ENCODE measurements at regions not wholly inside any gene's neighbourhood (a gene's known extent, or its start where the extent isn't known, plus 50 kb on each side); places are given as distances from the start of the nearest gene placed in this dataset.

- Histone ChIP-seq H3K4me2 (ENCODE audit: low read length) (no peak overlapping the region), H3K79me1 (ENCODE audit: low read length) (no peaks in the 10 kb centered on the region), H3K79me2 (ENCODE audit: control insufficient read depth, insufficient read depth, low read length, poor library complexity) (no peaks in the 10 kb centered on the region), H3K14ac (ENCODE audit: low read length) (no peak overlapping the region), H2BK5ac (ENCODE audit: low read depth, low read length, poor library complexity) (no peak overlapping the region), H3K36me3 (ENCODE audit: control insufficient read depth in 1 of 2, insufficient read depth in 2 of 2, low read length in 2 of 2) (no peaks in the 10 kb centered on the region), H3K27ac (ENCODE audit: low read depth, low read length) (no peak overlapping the region), H2AK5ac (ENCODE audit: low read length) (no peak overlapping the region), H4K91ac (ENCODE audit: low read depth, low read length) (no peak overlapping the region), H3K4me3 (ENCODE audit: low read depth, low read length) (no peak overlapping the region), H3K27me3 (ENCODE audit: insufficient read depth, low read length) (no peaks in the 10 kb centered on the region), H3K4ac (ENCODE audit: low read depth, low read length) (no peak overlapping the region), H4K8ac (ENCODE audit: low read depth, low read length) (no peak overlapping the region), H3K4me1 (ENCODE audit: control insufficient read depth in 1 of 2, insufficient read depth in 2 of 2, low read length in 2 of 2) (no peaks in the 10 kb centered on the region), H2BK12ac (ENCODE audit: low read length) (no peak overlapping the region), H3K18ac (ENCODE audit: low read length) (no peak overlapping the region), H2AFZ (ENCODE audit: insufficient read depth, low read length, poor library complexity) (no peak overlapping the region), H3K23ac (ENCODE audit: low read length) (no peak overlapping the region), H2BK120ac (ENCODE audit: insufficient read depth, low read length, poor library complexity) (no peak overlapping the region), H3K9me3 (ENCODE audit: insufficient read depth, low read depth, low read length) (no peaks in the 10 kb centered on the region), H3K9ac (ENCODE audit: low read length) (no peak overlapping the region), H4K12ac (ENCODE audit: low read depth, low read length) (no peak overlapping the region)
- WGBS (ENCODE audit: extremely low coverage, insufficient coverage, insufficient read length) = no CpG with 5 or more reads among the region's 2 CpGs
- DNase-seq = no peak
Observed at GRCh38 chr21:24339406-24339805, 1267.9 kb downstream of the MRPL39 start.

DNA sequence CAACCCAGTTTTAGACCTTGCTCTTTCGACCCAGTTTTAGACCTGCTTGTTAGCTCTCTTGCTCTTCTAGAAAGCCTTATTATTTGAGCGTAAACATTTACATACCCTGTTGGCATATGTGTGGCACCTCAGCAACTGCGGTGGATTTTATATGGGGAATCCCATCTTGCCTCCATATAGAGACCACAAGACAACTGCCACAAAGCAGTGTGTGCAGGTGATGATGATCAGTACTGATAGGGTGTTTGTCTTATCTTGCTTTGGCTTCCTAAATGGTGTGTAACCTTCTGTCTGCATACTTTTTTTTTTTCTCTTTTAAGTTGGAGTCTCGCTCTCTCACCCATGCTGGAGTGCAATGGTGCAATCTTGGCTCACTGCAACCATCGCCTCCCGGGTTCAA lies 1270.8 kb downstream of the MRPL39 start:
- no peaks in the 10 kb centered on the region for H3K79me1 ChIP-seq (ENCODE audit: low read length)
- no peak overlapping the region for H2BK5ac ChIP-seq (ENCODE audit: low read depth, low read length, poor library complexity)
- WGBS (ENCODE audit: extremely low coverage, insufficient coverage, insufficient read length) = no CpG with 5 or more reads among the region's 6 CpGs
- H3K27me3 ChIP-seq (ENCODE audit: insufficient read depth, low read length) = no peaks in the 10 kb centered on the region
- H4K8ac ChIP-seq (ENCODE audit: low read depth, low read length) = no peak overlapping the region
- H3K4me3 ChIP-seq (ENCODE audit: low read depth, low read length) = no peak overlapping the region
- H3K9me3 ChIP-seq (ENCODE audit: insufficient read depth, low read depth, low read length) = no peaks in the 10 kb centered on the region
- H2AK5ac ChIP-seq (ENCODE audit: low read length) = no peak overlapping the region
- no peaks in the 10 kb centered on the region for H3K79me2 ChIP-seq (ENCODE audit: control insufficient read depth, insufficient read depth, low read length, poor library complexity)
- no peak overlapping the region for H3K27ac ChIP-seq (ENCODE audit: low read depth, low read length)
- H3K14ac ChIP-seq (ENCODE audit: low read length) = no peak overlapping the region
- no peak overlapping the region for H3K18ac ChIP-seq (ENCODE audit: low read length)
- H4K12ac ChIP-seq (ENCODE audit: low read depth, low read length) = no peak overlapping the region
- no peak overlapping the region for H4K91ac ChIP-seq (ENCODE audit: low read depth, low read length)
- no peaks in the 10 kb centered on the region for H3K36me3 ChIP-seq (ENCODE audit: control insufficient read depth in 1 of 2, insufficient read depth in 2 of 2, low read length in 2 of 2)
- no peak overlapping the region for H3K23ac ChIP-seq (ENCODE audit: low read length)
- H2BK120ac ChIP-seq (ENCODE audit: insufficient read depth, low read length, poor library complexity) = no peak overlapping the region
- no peak overlapping the region for H3K4me2 ChIP-seq (ENCODE audit: low read length)
- H2BK12ac ChIP-seq (ENCODE audit: low read length) = no peak overlapping the region
- no peak overlapping the region for H3K4ac ChIP-seq (ENCODE audit: low read depth, low read length)
- H3K9ac ChIP-seq (ENCODE audit: low read length) = no peak overlapping the region
- H3K4me1 ChIP-seq (ENCODE audit: control insufficient read depth in 1 of 2, insufficient read depth in 2 of 2, low read length in 2 of 2) = no peaks in the 10 kb centered on the region
- no peak overlapping the region for H2AFZ ChIP-seq (ENCODE audit: insufficient read depth, low read length, poor library complexity)
- DNase-seq = no peak

- Histone ChIP-seq H3K27me3 (ENCODE audit: insufficient read depth, low read length) (no peaks in the 10 kb centered on the region), H4K91ac (ENCODE audit: low read depth, low read length) (no peak overlapping the region), H4K12ac (ENCODE audit: low read depth, low read length) (no peak overlapping the region), H3K79me2 (ENCODE audit: control insufficient read depth, insufficient read depth, low read length, poor library complexity) (no peaks in the 10 kb centered on the region), H3K36me3 (ENCODE audit: control insufficient read depth in 1 of 2, insufficient read depth in 2 of 2, low read length in 2 of 2) (no peaks in the 10 kb centered on the region), H3K14ac (ENCODE audit: low read length) (no peak overlapping the region), H3K9me3 (ENCODE audit: insufficient read depth, low read depth, low read length) (no peaks in the 10 kb centered on the region), H3K79me1 (ENCODE audit: low read length) (no peaks in the 10 kb centered on the region), H2BK12ac (ENCODE audit: low read length) (no peak overlapping the region), H2BK5ac (ENCODE audit: low read depth, low read length, poor library complexity) (no peak overlapping the region), H4K8ac (ENCODE audit: low read depth, low read length) (no peak overlapping the region), H3K4me1 (ENCODE audit: control insufficient read depth in 1 of 2, insufficient read depth in 2 of 2, low read length in 2 of 2) (no peaks in the 10 kb centered on the region), H3K4ac (ENCODE audit: low read depth, low read length) (no peak overlapping the region), H3K27ac (ENCODE audit: low read depth, low read length) (no peak overlapping the region), H2AK5ac (ENCODE audit: low read length) (no peak overlapping the region), H3K4me3 (ENCODE audit: low read depth, low read length) (no peak overlapping the region), H2AFZ (ENCODE audit: insufficient read depth, low read length, poor library complexity) (no peak overlapping the region), H3K18ac (ENCODE audit: low read length) (no peak overlapping the region), H3K4me2 (ENCODE audit: low read length) (no peak overlapping the region), H2BK120ac (ENCODE audit: insufficient read depth, low read length, poor library complexity) (no peak overlapping the region), H3K9ac (ENCODE audit: low read length) (no peak overlapping the region), H3K23ac (ENCODE audit: low read length) (no peak overlapping the region)
- no peak for DNase-seq
- WGBS (ENCODE audit: extremely low coverage, insufficient coverage, insufficient read length) = no CpG with 5 or more reads among the region's 2 CpGs
Observed at GRCh38 chr21:24323536-24323935, 1283.7 kb downstream of the MRPL39 start.

GRCh38 chr21:24316277-24316922 lies 1290.9 kb downstream of the MRPL39 start:
- Histone ChIP-seq H3K9me3 (ENCODE audit: insufficient read depth, low read depth, low read length) (no peaks in the 10 kb centered on the region), H3K4me2 (ENCODE audit: low read length) (no peak overlapping the region), H3K36me3 (ENCODE audit: control insufficient read depth in 1 of 2, insufficient read depth in 2 of 2, low read length in 2 of 2) (no peaks in the 10 kb centered on the region), H2AK5ac (ENCODE audit: low read length) (no peak overlapping the region), H2BK5ac (ENCODE audit: low read depth, low read length, poor library complexity) (no peak overlapping the region), H3K4me3 (ENCODE audit: low read depth, low read length) (no peak overlapping the region), H3K4ac (ENCODE audit: low read depth, low read length) (no peak overlapping the region), H3K27ac (ENCODE audit: low read depth, low read length) (no peak overlapping the region), H4K12ac (ENCODE audit: low read depth, low read length) (no peak overlapping the region), H2BK120ac (ENCODE audit: insufficient read depth, low read length, poor library complexity) (no peak overlapping the region), H3K27me3 (ENCODE audit: insufficient read depth, low read length) (no peaks in the 10 kb centered on the region), H4K91ac (ENCODE audit: low read depth, low read length) (no peak overlapping the region), H3K18ac (ENCODE audit: low read length) (no peak overlapping the region), H3K9ac (ENCODE audit: low read length) (no peak overlapping the region), H4K8ac (ENCODE audit: low read depth, low read length) (no peak overlapping the region), H3K79me1 (ENCODE audit: low read length) (no peaks in the 10 kb centered on the region), H3K14ac (ENCODE audit: low read length) (no peak overlapping the region), H2AFZ (ENCODE audit: insufficient read depth, low read length, poor library complexity) (no peak overlapping the region), H3K79me2 (ENCODE audit: control insufficient read depth, insufficient read depth, low read length, poor library complexity) (no peaks in the 10 kb centered on the region), H3K23ac (ENCODE audit: low read length) (no peak overlapping the region), H3K4me1 (ENCODE audit: control insufficient read depth in 1 of 2, insufficient read depth in 2 of 2, low read length in 2 of 2) (no peaks in the 10 kb centered on the region), H2BK12ac (ENCODE audit: low read length) (no peak overlapping the region)
- no peak for DNase-seq
- WGBS (ENCODE audit: extremely low coverage, insufficient coverage, insufficient read length) = no CpG with 5 or more reads among the region's 1 CpG
